Activated CD4-positive, CD25-positive, alpha-beta regulatory T cell treated with anti-CD3 and anti-CD28 coated beads, Interleukin-2, amount 50 U/mL, for 72 hours (primary cell): ENCODE measurements at regions not wholly inside any gene's neighbourhood (a gene's known extent, or its start where the extent isn't known, plus 50 kb on each side); places are given as distances from the start of the nearest gene placed in this dataset.
"Not testable (repeated sequence)": the region's sequence is repeated elsewhere in the genome, so short reads cannot be mapped to it uniquely, and the experiment has no call there.

ENCODE experiments used
- DNase-seq: peaks from one replicate; pipeline ENCODE4 v3.0.0; 2021

DNA sequence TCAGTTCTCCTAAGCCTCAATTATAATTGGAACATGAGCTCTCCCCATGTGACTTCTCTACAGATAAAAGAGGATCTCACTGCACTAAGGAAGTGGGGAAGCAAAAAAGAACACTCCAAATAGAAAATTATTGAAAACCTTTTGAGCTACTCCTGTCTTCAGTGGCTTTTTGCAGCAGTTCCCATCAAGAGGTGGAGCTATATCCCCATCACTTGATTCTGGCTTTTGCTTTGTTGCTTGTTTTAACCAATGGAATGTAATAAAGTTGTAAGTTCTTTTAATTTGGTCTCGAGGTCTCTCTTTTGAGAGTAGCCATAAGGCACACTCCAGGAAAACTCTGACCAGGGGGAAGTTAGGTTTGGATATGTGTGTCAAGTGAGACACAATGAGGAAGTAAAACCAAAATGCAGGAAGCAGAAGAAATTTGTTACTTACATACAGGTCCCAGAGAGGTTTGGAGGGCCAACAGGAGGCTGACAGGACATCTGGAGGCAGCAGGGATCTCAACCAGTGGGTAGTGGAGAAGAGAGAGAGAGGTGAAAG, 569.4 kb downstream of the HTR7 start:
- DNase-seq, result no peak

GRCh38 chr10:90289037-90289436, 568.8 kb downstream of the HTR7 start:
- DNase-seq, result no peak

- no peak for DNase-seq
These were observed 564.2 kb downstream of the HTR7 start for GRCh38 chr10:90293616-90294015.

DNA sequence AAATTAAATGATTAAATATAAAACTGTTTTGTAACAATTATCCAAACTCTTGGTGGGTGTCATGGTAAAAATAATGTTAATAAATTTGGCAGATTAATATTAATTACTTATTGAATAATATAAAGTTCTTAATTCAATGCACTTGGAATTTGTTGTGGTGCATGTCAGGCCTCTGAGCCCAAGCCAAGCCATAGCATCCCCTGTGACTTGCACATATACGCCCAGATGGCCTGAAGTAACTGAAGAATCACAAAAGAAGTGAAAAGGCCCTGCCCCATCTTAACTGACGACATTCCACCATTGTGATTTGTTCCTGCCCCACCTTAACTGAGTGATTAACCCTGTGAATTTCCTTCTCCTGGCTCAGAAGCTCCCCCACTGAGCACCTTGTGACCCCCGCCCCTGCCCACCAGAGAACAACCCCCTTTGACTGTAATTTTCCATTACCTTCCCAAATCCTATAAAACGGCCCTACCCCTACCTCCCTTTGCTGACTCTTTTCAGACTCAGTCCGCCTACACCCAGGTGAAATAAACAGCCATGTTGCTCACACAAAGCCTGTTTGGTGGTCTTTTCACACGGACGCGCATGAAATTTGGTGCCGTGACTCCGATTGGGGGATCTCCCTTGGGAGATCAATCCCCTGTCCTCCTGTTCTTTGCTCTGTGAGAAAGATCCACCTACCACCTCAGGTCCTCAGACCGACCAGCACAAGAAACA, 562.9 kb downstream of the HTR7 start:
- not testable (repeated sequence) for DNase-seq

DNA sequence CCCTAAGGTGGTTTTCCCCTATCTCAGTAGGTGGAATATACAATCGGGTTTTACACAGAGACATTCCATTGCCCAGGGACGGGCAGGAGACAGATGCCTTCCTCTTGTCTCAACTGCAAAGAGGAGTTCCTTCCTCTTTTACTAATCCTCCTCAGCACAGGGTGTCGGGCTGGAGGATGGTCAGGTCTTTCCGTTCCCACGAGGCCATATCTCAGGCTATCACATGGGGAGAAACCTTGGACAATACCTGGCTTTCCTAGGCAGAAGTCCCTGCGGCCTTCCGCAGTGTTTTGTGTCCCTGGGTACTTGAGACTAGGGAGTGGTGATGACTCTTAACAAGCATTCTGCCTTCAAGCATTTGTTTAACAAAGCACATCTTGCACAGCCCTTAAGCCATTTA, 555.8 kb downstream of the HTR7 start:
- not testable (repeated sequence) for DNase-seq

DNA sequence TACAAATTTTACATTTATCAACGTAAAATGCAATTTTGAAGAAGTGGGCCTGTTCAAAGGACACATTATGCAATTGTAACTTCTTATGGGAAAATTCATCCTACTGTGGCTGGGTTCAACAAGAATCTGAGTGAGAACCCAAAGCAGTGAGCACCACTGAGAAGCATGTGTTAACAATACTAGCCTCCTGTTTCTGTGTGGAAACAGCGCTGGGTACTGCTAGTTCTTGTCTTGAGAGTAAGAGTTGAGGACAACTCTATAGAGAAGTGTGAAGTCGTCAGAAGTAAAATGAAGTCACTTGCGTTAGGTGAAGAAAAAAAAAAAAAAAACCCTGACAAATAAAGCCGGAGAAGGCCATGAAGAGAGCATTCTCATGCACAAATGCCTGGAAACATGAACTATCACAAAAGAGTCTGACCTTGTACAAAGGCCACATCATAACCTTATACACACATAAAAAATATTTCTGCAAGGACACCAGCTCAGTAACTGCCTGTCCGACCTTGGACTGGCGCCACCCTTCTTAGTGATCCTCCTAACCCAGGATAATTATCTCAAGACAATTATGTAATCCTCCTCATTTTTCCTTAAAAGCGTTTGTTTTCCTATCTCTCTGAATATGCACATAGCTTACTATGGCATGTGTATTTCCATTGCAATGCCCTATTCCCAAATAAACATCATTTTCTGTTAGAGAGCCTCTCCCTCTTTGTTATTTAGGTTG, 554.9 kb downstream of the HTR7 start:
- DNase-seq, result no peak

GRCh38 chr10:90304533-90304932, 553.3 kb downstream of the HTR7 start:
- no peak for DNase-seq

GRCh38 chr10:90306187-90306586, 551.7 kb downstream of the HTR7 start:
- no peak for DNase-seq

GRCh38 chr10:90308223-90308622, 549.6 kb downstream of the HTR7 start:
- DNase-seq, result no peak

DNA sequence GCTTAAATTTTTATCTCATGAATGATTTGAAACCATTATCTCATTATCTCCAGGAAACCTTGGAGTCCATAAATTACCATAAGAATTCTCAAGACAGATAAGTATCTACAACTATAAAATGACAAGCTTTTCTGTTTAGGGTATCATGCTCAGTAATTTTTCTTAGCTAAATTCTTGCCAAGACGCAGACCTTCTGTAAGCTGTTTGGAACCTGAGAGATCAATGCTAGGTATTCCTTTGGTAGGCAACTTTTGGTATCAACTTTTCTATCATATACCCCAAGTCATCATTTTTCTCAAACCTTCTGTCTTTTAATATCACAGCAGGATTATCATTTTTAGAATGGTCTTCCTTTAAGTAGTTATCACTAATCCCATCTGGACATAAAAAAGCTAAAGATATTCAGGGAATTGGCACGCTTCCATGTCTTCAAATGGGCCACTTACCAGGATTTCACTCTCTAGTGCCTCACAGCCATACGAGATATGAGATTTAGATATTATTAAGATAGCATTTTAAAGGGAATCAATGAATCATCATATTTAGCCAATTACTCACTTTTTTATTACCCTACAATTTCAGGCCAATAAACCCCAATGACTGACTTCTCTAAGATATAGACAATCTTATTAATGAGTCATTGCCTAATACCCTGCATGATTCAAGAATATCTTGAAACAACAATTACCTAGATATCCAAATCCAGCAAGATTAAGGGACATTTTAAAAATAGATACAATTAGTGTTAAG, 544.1 kb downstream of the HTR7 start:
- no peak for DNase-seq

DNA sequence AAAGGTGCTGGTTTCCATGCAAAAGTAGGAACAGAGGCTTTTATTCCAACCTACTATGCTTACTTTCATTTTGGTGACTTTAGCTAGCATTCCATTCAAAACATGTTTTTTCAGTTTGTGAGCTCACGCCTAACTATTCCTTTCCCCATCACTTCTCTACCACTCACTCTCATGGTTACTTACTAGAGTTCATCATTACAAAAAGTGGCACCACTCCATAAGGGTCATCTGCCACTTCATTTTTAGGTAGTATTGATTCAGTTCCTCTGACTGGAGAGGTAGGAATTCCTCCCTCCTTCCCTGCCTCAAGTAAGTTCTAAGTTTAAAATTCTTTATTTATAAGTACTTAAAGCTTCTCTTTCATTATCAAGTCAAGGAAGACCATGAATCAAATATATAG, 543.1 kb downstream of the HTR7 start:
- DNase-seq, result no peak

DNA sequence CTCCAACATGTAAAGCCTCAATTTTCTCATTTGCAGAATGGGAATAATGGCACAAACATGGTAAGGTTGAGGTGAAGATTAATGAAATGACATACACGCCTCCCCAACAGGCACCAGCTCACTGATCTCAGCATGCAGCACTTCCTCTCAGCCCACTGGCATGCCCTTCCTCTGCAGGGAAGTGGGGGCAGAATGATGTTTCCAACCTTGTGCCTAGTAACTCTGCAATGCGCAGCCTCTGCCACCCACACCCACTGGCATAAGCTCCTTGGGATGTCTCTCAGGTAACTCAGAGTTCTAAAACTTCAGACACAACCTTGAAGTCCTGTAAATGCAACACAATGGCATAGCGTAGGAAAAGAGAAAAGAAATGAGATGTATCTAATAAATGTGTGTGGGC, 540.7 kb downstream of the HTR7 start:
- no peak for DNase-seq

DNA sequence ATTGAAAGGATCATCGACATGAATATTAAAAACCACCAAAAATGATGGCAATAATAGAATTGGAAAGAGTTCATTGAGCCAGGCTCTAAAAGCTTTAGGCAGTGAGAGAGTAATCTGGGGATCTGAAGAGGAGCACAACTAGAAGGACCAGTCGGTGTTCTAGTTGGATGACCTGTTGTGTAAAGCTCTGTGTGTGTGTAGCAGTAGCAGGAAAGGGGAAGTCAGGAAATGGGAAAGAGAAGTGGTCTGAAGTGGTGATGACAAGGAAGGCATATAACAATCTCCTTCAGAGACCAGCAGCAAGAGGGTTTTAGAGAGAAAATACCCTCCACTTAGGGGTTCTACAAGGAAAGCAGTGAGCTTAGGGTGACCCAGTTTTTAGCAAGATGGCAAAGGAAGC, 539.2 kb downstream of the HTR7 start:
- no peak for DNase-seq

- DNase-seq, result no peak
These were observed 538.5 kb downstream of the HTR7 start for GRCh38 chr10:90319188-90319914.

DNA sequence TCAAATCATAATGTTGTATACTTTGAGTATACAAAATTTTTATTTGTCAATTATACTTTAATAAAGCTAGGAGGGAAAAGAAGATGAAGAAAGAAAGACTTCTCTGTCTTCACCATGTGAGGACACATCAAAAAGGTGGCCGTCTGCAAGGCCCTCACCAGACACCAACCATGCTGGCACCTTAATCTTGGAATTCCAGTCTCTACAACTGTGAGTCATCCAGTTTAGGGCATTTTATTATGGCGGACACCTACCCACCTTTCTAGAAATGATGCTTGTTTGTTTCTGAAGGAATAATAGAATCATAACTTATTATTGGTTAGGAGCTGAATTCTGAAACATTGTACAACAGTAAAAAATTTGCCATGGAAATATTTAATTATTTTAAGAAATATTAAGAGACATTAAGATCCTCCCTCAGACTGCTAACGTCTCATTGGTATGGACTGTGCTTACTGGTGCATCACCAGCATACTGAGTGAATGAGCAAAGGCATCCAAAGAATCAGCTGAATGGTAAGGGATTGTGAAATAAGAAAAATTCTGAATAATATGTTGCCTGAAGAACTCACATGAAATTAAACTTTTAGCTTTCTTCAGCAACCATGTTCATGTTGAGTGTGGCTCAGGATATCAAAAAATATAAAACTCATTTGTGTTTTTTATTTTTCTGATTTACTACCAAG, 536.6 kb downstream of the HTR7 start:
- no peak for DNase-seq

- no peak for DNase-seq
These were observed 531.2 kb downstream of the HTR7 start for GRCh38 chr10:90326498-90327267.

GRCh38 chr10:90327611-90328010, 530.2 kb downstream of the HTR7 start:
- no peak for DNase-seq

GRCh38 chr10:90328459-90328858, 529.4 kb downstream of the HTR7 start:
- no peak for DNase-seq

DNA sequence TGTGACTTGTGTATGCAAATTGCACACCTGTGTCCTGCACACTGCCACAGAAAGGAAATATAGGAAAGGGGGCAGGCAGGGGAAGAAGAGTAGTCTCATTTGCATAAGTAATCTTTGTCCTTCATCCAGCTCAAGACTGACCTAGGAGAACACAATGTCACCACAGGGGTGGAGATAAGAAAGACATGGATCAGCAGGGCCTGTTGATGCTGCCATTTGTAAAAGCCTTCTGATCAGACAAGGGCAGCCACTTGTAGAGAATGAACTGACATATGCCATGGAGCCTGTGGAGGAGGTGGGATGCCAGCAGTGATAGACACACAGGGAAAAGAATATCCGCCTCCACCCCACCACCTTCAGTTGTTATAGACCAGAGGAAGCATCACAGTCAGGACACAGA, 528.9 kb downstream of the HTR7 start:
- no peak for DNase-seq

DNA sequence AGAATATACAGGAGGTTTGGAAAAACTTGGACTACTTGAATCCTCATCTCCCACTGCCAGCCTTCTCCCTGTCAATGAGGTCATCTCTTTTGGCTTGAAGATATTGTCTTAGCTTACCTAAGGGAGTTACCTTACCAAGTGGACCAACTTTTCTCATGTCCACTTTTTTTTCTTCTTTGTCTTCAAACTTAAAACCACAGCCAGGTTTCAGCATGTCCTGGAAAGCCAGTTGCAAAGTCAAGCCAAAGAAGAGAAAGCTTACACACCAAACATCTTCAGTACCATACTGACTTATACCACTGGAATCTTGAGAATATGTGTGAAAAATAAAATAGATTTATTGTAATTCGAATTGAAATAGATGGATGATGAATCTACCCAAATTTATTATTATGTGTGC, 520.5 kb downstream of the HTR7 start:
- DNase-seq, result no peak

DNA sequence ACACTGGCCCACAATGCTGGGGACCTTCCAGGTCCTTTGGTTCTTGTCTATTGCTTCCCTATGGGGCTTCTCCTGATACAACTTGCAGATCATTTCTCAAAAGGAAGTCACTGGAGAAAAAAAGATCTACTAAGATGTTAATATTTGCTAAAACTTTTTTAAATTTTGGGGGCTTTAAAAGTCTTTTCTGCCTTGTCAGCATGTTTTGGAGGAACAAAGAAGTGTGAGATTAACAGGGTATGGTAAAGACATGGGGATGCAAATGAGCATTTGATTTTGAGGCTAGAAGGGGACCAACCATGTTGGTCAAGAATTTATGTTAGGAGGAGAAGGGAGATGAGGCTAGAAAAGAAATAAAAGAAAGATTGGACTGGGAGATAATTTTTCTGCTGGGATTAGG, 515.4 kb downstream of the HTR7 start:
- no peak for DNase-seq

- DNase-seq, result no peak
These were observed 513.6 kb downstream of the HTR7 start for GRCh38 chr10:90344226-90344625.
